NCI-H526 treated with DMSO at 0.1 percent for 48 hours (cell line): ENCODE measurements at regions not wholly inside any gene's neighbourhood (a gene's known extent, or its start where the extent isn't known, plus 50 kb on each side); places are given as distances from the start of the nearest gene placed in this dataset.

Experiments
- DNase-seq: peaks from one replicate; lab custom pipeline; 2025; lab: John Stamatoyannopoulos, UW

- DNase-seq: no peak
Observed at GRCh38 chr2:19300961-19301360, 57.5 kb downstream of the OSR1 start.

- DNase-seq: no peak
Observed at GRCh38 chr2:19299522-19299921, 58.9 kb downstream of the OSR1 start.

GRCh38 chr2:19299032-19299431 is 59.4 kb downstream of the OSR1 start:
- no peak for DNase-seq

- no peak for DNase-seq
Observed at GRCh38 chr2:19297716-19298115, 60.7 kb downstream of the OSR1 start.

- no peak for DNase-seq
Observed at GRCh38 chr2:19295998-19296502, 62.4 kb downstream of the OSR1 start.

GRCh38 chr2:19292007-19292406 is 66.4 kb downstream of the OSR1 start:
- DNase-seq: no peak

GRCh38 chr2:19288291-19288690 is 70.1 kb downstream of the OSR1 start:
- DNase-seq: no peak

GRCh38 chr2:19287324-19287723 is 71.1 kb downstream of the OSR1 start:
- no peak for DNase-seq

GRCh38 chr2:19282305-19282704 is 76.1 kb downstream of the OSR1 start:
- no peak for DNase-seq

- no peak for DNase-seq
Observed at GRCh38 chr2:19274439-19274838, 84.0 kb downstream of the OSR1 start.

GRCh38 chr2:19272941-19273470 is 85.4 kb downstream of the OSR1 start:
- no peak for DNase-seq

GRCh38 chr2:19272039-19272438 is 86.4 kb downstream of the OSR1 start:
- DNase-seq: no peak

GRCh38 chr2:19264852-19265251 is 93.6 kb downstream of the OSR1 start:
- DNase-seq: no peak

- DNase-seq: no peak
Observed at GRCh38 chr2:19262150-19262549, 96.3 kb downstream of the OSR1 start.

- no peak for DNase-seq
Observed at GRCh38 chr2:19261061-19261460, 97.4 kb downstream of the OSR1 start.

- DNase-seq: no peak
Observed at GRCh38 chr2:19256121-19256601, 102.3 kb downstream of the OSR1 start.

- no peak for DNase-seq
Observed at GRCh38 chr2:19255481-19255880, 102.9 kb downstream of the OSR1 start.

- no peak for DNase-seq
Observed at GRCh38 chr2:19251554-19251953, 106.9 kb downstream of the OSR1 start.

- no peak for DNase-seq
Observed at GRCh38 chr2:19250906-19251305, 107.5 kb downstream of the OSR1 start.

GRCh38 chr2:19247186-19247585 is 111.2 kb downstream of the OSR1 start:
- DNase-seq: no peak

- no peak for DNase-seq
Observed at GRCh38 chr2:19246496-19246895, 111.9 kb downstream of the OSR1 start.

GRCh38 chr2:19244460-19245363 is 113.7 kb downstream of the OSR1 start:
- DNase-seq: no peak

GRCh38 chr2:19238440-19239060 is 119.9 kb downstream of the OSR1 start:
- no peak for DNase-seq
